ENCODE measurements at regions not wholly inside any gene's neighbourhood (a gene's known extent, or its start where the extent isn't known, plus 50 kb on each side); places are given as distances from the start of the nearest gene placed in this dataset.
"Not testable (repeated sequence)": the region's sequence is repeated elsewhere in the genome, so short reads cannot be mapped to it uniquely, and the experiment has no call there.

DNA sequence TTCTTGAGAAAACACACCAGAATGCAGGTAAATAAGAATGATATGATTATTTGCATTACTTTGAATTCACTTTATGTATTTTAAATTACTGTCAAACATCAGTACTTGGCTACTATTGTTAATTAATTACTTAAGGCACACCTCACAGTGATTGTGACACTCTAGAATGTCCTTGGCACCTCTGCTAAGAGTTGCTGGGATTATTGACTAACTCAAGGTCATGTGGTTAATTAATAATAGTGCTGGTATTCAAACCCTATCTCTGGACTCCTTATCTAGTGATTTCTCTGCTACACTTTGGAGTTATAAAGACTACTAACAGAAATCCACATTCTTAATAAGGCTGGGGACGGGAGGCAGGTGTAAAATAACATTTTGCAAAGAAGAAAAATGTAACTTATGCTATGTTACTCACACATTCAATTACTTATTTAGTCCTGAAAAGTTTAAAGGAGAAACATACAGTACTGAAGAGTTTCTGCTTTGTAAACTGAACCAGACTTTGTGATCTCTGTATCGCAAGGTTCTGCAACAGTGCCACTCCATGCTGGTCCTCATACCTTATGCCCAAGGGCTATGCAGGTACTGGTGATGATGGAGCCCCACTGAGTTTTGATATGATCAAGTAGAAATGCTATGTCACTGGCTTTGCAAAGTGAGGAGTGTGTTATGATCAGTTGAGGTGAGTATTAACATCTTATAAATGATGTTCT lies 242.7 kb downstream of the MID1IP1 start:
- DNase-seq (ENCODE audit: low spot score): no peak

DNA sequence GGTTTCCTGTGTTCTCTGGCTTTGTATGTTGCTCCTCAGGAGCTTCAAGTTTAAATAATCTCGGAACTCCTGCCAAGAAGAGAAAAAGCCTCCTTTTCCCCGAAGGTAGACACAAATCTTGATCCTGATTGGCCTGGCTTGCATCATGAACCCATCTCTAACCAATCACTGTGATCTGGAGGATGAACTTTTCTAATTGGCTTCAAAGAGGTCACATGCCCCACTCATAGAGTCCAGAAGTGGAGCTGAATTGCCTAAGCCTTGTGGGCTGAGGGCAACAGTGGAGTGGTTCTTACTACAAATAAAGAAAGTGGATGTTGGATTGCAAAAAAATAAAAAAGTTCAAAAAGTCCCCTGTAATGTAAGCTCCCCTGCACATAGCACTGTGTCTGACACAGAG lies 245.9 kb downstream of the MID1IP1 start:
- no peak for DNase-seq (ENCODE audit: low spot score)

DNA sequence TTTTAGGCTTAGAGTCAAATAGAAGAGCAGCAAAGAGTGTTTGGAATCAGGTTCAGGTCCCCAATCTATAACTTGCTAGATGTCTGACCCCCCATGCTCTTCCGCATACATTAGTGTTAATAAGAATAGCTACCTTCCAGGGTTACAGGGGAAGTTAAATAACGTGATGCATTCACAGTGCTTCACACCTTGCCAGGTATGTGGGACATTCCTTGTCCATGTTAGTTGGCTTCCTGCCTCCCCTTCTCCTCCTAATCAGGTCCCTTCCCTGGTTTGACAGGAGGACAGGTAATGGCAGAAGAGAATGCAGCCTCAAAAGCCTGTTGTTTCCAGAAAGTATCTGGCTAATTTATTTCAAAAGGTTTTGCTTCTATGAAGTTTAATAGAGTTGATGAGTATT lies 248.7 kb downstream of the MID1IP1 start:
- no peak for DNase-seq (ENCODE audit: low spot score)

DNA sequence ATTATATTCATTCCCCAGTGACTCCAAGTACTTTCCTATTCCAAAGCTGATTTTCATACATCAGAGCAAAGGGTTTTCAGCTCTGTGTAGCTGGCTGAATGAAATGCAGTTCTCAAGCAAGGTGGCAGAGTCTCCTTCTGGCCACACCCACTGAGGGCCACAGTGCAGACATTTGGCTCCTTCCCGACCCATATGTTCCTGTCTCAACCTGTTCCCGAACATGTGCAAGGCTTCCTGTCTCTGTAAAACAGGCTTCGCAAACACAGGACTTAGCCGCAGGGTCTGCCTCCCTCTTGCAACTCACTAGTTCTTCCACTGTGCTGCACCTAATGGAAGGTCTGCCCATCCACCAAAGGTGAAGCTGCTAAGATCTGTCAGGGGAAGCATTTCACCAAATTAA lies 249.2 kb downstream of the MID1IP1 start:
- DNase-seq (ENCODE audit: low spot score): no peak

DNA sequence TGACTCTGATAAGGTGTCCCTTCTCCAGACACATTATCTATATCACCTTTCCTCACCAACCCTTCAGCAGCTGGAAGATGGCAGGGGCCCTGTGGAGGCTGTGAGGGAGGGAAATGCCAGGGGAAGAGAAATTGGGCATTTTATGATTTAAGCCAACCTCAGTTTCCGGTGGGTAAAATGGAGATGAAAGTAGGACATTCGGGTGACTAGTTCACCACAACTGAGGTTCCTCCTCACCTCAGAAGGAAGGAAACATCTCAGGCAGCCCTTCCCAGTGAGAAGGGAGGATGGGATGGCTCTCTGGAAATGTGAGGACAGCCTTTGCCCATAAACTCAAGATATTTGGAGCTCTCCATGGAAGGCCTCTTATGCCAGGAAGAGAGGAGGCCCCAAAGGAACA lies 251.5 kb downstream of the MID1IP1 start:
- no peak for DNase-seq (ENCODE audit: low spot score)

DNA sequence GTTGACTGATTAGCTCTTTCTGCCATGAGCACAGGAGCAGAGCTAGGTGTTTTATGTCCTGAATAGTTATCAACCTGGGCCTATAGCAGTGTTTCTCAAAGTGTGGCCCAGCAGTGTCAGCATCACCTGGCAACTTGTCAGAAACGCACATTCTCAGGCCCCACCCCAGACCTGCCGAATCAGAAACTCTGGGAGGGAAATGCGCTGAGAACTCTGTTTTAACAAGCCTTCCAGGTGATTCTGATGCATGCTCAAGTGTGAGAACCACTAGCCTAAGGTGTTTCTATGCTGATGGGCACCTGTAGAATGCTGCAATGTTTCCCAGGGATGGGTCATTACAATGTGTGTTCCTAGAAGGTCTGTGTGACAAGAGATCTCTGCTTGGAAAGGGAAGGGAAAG lies 257.5 kb downstream of the MID1IP1 start:
- DNase-seq (ENCODE audit: low spot score): no peak

DNA sequence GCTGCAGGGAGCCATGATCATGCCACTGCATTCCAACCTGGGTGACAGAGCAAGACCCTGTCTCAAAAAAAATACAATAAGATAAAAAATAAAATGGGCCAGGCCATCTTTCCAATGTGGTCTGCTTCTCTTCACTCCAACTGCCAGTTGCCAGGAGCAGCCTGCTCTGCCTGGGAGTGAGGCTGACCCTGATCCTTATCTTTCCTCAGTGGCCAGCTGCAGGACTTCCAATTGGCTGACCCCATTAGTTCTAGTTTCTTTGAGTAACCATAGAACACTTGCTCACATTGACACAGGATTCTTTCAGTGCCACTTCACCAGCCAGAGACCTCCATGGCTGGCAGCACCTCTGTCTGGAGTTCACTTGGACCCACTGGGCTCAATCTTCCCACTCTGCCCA lies 258.6 kb downstream of the MID1IP1 start:
- no peak for DNase-seq (ENCODE audit: low spot score)

DNA sequence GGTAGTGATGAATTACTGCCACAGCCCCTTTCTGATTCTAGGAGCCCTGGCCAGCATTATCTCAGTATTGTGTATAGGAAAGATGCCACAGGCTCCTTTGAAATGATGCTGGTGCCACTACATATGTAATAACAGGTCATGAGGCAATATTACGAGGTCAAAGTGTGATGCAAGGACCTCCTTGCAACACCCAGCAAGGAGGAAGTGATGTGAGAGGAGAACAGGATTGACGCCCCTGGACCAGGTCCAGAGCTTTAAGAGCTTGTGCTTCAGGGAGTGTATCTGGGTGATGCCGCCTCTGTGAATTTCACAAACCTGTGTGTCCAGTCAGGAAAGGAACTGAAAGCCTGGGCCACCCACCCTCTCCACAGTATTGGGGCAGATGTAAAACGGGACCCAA lies 261.8 kb downstream of the MID1IP1 start:
- DNase-seq (ENCODE audit: low spot score): no peak

DNA sequence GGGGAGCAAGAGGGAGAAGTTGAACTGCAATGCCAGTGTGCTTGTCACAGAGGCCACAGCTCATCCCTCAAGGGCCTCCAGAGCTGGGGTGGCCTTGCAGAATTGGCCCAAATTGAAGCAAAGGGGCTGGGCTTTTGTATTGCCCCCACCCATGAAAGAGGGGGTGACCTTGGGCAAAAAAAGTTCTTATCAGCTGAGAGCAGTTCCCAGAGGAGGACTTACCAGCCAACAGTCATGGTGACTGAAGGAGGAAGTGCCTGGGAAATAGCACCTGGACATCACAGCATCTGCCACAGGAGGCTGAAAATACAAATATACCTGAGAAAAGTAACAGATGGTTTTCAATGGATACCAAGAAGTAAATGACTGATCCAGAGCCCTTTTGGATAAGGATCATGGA lies 262.4 kb downstream of the MID1IP1 start:
- DNase-seq (ENCODE audit: low spot score): no peak

DNA sequence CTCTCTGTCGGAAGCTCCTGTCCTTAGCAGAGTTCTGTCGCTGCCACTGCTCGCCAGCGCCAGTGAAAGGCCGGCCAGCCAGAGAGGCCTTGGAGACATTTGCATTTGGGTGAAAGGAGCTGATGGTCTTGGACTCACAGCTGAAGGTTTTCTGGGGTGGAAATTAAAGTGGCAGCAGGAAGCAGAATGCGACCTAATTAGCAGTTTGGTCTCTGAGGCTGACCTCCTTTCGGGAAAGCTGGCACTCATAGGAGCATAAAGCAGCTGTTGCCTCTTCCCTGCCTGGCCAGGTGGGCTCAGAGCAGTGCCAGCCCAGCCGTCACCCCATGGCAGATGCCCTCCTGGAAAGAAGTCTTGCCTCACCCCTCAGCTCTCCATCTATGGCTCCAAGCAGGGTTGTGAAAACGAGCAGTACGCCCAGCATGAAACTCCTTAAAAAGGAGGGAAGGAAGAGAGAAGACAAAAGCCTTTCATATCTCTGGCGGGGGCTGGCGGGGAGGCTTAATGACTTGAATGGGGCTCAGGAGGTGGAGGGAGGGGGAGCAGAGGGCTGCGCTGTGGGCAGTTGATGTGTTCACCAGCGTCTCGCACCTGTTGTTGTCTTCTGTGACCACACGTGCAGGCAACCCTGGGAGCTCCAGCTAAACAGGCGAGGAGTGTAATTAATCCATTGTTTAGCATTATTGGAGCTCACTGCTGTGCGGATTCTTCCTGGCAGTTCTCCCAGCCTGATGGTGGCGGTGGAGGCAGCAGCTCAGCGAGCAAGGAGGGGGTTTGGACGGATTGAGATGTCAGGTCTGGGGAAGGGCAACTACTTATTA lies 264.0 kb downstream of the MID1IP1 start:
- no peak for DNase-seq (ENCODE audit: low spot score)

DNA sequence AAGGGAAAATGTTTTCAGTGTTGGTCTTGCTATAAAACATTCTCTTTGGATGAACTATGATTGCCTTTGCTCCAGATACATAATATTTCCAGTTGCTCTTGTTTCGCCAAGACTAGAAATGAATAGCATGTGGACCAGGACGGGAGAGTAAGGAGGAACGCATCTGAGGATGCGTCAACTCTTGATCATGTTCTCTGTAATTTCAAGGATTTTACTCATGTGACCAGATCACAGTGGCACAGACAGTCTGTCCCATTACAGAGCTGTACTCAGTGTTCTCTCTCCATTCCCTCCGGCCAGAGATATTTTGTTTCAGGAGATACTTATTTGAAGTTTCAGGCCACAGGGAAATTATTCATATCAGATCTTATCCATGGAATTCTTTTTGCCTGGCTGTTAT lies 266.6 kb downstream of the MID1IP1 start:
- DNase-seq (ENCODE audit: low spot score): no peak

DNA sequence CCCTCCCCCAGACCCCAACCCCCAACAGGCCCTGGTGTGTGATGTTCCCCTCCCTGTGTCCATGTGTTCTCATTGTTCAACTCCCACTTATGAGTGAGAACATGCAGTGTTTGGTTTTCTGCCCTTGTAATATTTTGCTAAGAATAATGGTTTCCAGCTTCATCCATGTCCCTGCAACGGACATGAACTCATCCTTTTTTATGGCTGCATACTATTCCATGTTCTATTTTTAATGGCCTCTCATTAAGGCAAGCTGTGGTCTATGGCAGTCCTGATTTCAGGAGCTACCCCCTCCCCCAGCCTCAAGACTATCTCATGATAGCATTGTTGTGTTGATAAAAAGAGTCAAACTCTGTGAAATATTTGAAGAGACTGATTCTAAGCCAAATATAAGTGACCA lies 267.4 kb downstream of the MID1IP1 start:
- DNase-seq (ENCODE audit: low spot score): not testable (repeated sequence)

DNA sequence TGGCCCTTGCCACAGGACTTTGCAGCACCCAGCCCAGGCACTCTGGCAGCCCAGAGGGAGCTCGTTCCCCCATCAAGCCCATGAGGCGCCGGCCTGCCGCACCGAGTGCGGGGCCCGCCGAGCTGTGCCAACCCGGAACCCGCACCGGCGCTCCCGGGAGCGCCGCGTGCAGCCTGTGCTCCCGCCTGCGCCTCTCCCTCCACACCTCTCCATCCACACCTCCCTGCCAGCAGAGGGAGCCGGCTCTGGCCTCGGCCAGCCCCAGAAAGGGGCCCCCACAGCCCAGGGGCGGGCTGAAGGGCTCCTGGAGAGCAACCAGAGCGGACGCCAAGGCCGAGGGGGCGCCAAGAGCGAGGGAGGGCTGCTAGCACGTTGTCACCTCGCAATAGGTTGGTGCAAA lies 268.8 kb downstream of the MID1IP1 start:
- no peak for DNase-seq (ENCODE audit: low spot score)

DNA sequence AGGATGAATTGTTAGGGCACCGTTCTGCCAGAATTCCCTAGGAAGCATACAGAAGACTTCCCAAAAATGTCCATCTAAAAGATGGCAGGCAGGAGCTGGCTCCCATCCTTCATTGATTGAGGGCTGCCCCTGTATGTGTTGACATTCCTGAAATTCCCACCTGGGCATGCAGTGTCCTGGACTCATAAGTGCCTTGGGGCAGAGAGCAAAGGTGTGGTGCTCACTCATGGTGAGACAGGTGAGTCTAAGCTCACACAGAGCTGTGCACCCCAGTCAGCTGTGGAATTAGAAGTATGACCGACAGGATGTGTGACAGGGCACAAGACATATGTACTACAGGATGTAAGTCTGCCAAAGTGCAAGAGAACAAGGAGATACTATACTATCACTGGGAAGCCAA lies 271.9 kb downstream of the MID1IP1 start:
- no peak for DNase-seq (ENCODE audit: low spot score)

DNA sequence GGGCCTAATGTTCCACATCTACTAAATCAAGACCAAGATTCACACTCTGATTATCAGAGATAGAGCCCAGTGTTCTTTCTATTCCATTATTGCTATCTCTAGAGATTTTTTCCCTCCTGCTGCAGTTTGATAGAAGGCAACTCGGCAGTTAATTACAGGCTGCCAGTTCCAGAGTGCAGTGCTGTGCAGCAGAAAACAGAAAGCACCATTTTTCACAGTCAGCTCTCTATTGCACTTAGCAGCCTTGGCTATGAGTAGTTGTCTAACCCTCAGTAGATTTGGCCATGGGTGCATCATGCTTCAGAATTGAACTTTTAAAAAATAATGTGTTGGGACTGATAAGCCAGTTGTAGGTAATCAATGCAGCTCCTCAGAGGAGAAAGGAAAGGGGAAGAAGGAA lies 295.3 kb downstream of the MID1IP1 start:
- DNase-seq (ENCODE audit: low spot score): no peak

DNA sequence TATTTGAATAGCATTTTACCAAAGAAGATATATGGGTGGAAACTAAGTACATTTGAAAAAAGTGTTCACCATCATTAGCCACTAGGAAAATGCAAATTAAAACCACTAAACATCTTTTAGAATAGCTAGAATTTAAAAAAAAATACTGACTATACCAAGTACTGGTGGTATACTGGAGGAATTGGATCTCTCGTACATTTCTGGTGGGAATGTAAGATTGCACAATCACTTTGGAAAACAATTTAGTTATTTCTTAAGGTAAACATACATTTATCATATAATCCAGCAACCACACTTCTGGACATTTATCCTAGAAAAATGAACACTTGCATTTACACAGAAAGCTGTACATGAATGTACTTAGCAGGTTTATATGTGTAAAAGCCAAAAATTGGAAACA lies 303.5 kb downstream of the MID1IP1 start:
- no peak for DNase-seq (ENCODE audit: low spot score)

DNA sequence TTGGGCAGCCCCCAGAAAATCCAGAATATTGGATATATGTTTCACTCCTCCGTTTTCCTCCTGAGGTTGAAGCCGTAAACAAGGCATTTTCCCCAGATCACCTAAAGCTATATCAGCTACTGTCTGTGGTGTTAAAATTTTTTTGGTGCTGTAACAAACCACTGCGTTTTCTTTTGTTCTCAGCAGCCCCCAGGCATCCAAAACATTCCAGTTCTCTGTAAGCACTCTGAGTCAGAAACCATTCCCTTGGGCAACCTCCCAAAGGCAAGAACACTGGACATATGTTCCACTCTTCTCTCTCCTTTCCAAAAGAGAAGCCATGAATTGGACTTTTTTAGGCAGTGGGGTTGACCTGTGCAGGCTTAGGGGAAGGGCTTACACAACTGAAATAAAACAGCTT lies 310.9 kb downstream of the MID1IP1 start:
- no peak for DNase-seq (ENCODE audit: low spot score)

DNA sequence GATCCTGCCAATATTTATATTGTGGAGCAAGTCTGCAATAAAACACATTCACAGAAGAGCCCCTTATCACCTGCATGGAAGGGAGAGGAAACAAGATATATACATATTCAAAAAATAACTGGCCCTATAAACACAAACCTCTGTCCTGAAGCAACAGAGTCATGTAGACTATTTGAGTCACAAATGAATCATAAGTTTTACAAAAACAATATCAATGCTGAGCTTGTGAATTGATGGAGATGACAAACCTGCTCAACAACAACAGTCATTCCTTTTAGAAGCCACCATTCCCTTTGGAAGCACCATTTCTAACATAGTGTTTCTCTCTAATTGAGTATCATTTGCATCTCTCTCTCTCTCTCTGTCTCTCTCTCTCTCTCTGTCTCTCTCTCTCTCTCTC lies 313.9 kb downstream of the MID1IP1 start:
- no peak for DNase-seq (ENCODE audit: low spot score)

DNA sequence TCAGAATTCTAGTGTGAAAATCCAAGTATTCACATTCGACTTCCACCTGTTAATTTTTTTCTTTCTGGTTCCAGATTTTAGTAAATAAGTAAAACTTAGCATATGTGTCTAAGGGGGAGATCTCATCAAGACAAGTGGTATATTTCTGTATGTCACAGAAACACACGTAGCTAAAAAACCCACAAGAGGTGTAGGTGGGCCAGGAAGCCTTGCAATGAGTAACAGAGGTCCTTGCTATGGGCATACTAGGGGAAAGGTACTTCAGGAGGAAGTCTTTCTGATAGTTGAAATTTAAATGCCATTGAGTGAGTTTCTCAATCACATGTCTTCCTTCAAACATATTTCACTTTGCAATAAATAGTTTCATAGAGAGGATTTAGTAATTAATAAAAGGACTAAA lies 315.8 kb downstream of the MID1IP1 start:
- DNase-seq (ENCODE audit: low spot score): no peak

DNA sequence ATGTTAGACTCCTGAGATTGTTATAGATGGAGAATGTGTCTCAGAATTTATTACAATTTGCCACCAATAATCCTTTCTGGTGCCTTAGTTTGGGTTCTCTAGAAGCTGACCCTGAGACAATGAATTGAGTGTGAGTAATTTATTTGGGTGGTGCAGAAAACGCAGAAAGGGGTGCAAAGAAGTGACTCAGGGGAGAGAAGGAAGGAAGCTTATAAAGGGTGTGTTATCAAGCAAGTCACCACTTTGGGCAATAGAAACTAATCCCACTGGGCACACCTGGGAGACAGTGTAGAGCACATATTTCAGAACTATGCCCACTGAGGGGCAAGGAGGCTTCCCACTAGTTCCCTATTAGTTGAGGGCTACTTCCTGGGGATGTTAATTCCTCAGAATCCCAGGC lies 320.6 kb downstream of the MID1IP1 start:
- no peak for DNase-seq (ENCODE audit: low spot score)

DNA sequence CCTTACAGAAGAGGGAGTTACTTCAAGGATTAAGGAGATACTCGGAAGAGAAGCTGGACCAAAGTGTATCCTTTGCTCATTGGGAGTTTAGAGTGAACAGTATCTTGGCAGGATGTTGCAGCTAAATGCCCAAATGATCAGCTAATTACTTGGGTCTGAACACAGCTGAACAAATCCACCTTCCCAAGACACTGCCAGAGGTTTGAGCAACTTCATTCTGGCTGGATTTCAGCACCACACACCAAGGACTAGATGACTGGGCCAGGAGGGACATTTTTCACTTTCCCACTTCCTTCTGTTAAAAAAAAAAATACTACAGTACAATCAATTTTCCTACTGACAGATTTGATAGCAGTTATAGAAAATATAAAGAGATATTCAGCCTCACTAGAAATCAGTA lies 324.6 kb downstream of the MID1IP1 start:
- no peak for DNase-seq (ENCODE audit: low spot score)

DNA sequence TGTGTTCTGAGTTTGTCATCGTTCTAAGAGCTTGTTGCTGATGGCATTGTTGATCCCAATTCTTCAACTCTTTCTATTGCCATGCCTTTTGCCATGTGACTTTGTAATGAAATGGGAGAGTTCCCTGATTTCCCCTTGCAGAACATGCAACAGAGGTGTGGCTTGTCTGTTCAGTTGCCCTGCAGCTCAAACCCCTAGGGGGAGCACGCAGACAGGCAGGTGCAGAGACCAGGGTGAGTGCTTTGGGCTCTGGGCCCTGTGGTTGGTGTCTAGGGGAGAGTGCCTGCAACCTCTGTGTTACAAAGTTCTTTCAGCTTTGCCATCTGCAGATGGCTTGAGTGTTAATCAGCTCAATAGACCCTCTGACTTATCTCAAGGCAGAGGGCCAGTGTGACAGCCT lies 332.7 kb downstream of the MID1IP1 start:
- no peak for DNase-seq (ENCODE audit: low spot score)

DNA sequence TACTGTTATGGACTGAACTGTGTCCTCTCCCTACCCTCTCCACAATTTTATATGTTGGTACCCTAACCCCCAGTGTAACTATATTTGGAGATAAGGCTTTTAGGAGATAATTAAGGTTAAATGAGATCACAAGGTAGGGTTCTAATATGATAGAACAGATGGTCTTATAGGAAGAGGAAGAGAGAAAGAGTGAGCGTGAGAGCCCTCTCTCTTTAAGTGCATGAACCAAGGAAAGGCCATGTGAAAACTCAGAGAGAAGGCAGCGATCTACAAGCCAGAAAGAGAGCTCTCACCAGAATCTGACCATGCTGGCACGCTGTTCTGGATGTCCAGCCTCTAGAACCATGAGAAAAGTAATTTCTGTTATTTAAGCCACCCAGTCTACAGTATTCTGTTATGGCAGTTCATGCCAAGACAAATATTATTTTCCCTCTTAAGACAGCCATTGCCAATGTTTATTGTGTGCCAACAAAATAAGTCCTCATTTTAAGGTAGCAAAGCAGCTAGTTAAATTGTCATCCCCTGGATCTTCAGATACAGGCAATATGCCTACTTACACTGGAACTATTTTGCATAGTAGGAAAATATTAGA lies 336.2 kb downstream of the MID1IP1 start:
- no peak for DNase-seq (ENCODE audit: low spot score)
